NT2/D1 (cell line): ENCODE measurements at regions not wholly inside any gene's neighbourhood (a gene's known extent, or its start where the extent isn't known, plus 50 kb on each side); places are given as distances from the start of the nearest gene placed in this dataset.

Experiments
- SUZ12 ChIP-seq: IDR thresholded peaks from 2 replicates; pipeline ENCODE4 v1.6.1; 2011; ENCODE audit not compliant: insufficient read length, insufficient read depth; ENCODE audit errors: extremely low read depth
- YY1 ChIP-seq: IDR thresholded peaks from 2 replicates; pipeline ENCODE4 v1.6.1; 2011; ENCODE audit not compliant: insufficient read length, insufficient read depth

DNA sequence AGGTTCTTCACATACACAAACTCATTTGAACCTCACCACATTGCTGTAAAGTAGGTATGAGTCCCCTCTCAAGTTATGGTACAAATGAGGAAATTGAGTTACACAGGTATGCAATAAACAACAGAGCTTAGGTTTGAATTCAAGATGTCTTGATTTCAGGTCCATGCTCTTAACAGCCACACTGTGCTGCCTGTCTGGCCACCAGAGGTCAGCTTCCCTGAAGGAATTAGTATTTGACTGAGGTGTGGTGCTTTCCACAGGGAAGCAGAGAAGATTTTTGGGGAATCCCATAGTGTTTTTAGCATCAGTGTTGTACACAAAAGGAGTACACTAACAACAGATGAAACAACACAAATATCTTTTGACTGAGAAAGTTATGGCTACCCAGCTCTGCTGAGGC is 94.4 kb upstream of the ITGA1 start:
- no peak for TF ChIP-seq SUZ12
- no peak for TF ChIP-seq YY1
